IPS-15b (cell line): ENCODE measurements at regions not wholly inside any gene's neighbourhood (a gene's known extent, or its start where the extent isn't known, plus 50 kb on each side); places are given as distances from the start of the nearest gene placed in this dataset.

Source experiments
- H3K27me3 ChIP-seq: one replicate; pipeline ENCODE4 v1.6.1; 2013; ENCODE audit warnings: low read length; ENCODE audit not compliant: control insufficient read depth, insufficient read depth
- H3K36me3 ChIP-seq: one replicate; pipeline ENCODE4 v1.6.1; 2013; ENCODE audit warnings: low read length; ENCODE audit not compliant: control insufficient read depth, insufficient read depth
- H3K4me1 ChIP-seq: one replicate; pipeline ENCODE4 v1.6.1; 2013; ENCODE audit warnings: mild to moderate bottlenecking, low read length; ENCODE audit not compliant: control insufficient read depth, insufficient read depth
- H3K4me3 ChIP-seq: one replicate; pipeline ENCODE4 v1.5.1; 2013; ENCODE audit warnings: low read depth, low read length
- H3K9ac ChIP-seq: one replicate; pipeline ENCODE4 v1.6.1; 2013; ENCODE audit warnings: low read depth, mild to moderate bottlenecking, low read length
- H3K9me3 ChIP-seq: one replicate; pipeline ENCODE4 v1.6.1; 2013; ENCODE audit warnings: mild to moderate bottlenecking, low read length; ENCODE audit not compliant: control insufficient read depth, insufficient read depth

DNA sequence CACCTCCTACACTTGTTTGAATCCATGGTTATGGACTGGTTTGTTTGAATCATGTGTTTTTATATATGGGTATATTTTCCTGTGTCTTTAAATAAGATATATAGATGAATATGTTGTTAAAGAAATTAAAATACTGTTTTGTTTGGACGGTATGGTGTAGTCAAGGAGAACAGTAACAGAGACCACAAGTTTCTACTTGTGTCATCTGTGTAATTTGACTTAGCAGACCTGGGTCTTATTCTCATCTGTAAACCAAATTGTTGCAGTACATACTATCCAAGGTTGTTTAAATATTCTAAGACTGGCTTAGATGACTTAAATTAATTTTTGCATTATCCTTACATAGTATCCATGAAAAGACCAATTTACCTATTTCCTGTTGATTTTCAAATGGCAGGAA is 361.1 kb upstream of the SLITRK1 start:
- H3K36me3 ChIP-seq, result no peaks in the 10 kb centered on the region
- H3K27me3 ChIP-seq, result no peaks in the 10 kb centered on the region
- no peak overlapping the region for H3K9ac ChIP-seq
- H3K4me1 ChIP-seq, result no peaks in the 10 kb centered on the region
- no peaks in the 10 kb centered on the region for H3K9me3 ChIP-seq
- no peak overlapping the region for H3K4me3 ChIP-seq

DNA sequence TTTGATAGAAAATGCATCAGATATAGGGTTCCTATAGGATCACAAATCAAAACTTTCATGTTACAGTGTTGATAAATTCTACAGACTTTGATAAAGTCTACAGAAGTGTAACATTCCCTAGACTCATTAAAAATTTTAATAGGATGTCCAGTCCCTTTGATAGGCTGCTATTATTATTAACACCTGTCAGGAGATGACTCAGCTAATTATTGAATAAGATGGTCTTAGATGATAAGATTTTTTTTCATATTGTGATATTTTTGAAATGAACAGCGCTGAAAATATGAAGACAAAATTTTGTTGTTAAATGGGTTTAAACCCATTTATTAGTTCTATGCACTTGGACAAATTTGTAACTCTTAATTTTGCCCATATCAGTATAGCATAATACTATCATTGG is 356.8 kb upstream of the SLITRK1 start:
- Histone ChIP-seq H3K4me3 (no peak overlapping the region), H3K9me3 (no peaks in the 10 kb centered on the region), H3K9ac (no peak overlapping the region), H3K36me3 (no peaks in the 10 kb centered on the region), H3K27me3 (no peaks in the 10 kb centered on the region), H3K4me1 (no peaks in the 10 kb centered on the region)

- H3K9ac ChIP-seq, result no peak overlapping the region
- H3K4me1 ChIP-seq, result no peaks in the 10 kb centered on the region
- H3K27me3 ChIP-seq, result no peaks in the 10 kb centered on the region
- no peak overlapping the region for H3K4me3 ChIP-seq
- H3K36me3 ChIP-seq, result no peaks in the 10 kb centered on the region
- H3K9me3 ChIP-seq, result no peaks in the 10 kb centered on the region
These were observed 356.1 kb upstream of the SLITRK1 start for GRCh38 chr13:84238381-84238780.

DNA sequence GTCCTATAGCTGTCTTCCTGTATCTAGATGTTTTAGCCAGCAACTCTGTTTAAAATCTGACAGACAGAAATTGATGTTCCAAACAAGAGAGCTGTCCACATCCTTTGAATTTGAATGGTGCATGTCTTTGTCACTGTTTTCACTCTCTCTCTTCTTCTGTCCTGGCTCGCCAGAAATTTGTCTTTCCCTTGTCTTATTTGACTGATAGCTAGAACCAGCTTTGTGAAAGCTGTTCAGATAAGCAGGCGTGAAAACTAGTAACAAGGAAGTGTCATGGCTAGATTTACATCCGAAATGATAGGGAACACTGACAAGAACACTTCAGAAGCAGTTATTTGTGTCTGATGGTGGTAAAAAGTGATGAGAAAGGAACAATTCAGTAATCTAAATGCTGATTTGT is 354.9 kb upstream of the SLITRK1 start:
- Histone ChIP-seq H3K9ac (no peak overlapping the region), H3K9me3 (no peaks in the 10 kb centered on the region), H3K36me3 (no peaks in the 10 kb centered on the region), H3K4me3 (no peak overlapping the region), H3K4me1 (no peaks in the 10 kb centered on the region), H3K27me3 (no peaks in the 10 kb centered on the region)

DNA sequence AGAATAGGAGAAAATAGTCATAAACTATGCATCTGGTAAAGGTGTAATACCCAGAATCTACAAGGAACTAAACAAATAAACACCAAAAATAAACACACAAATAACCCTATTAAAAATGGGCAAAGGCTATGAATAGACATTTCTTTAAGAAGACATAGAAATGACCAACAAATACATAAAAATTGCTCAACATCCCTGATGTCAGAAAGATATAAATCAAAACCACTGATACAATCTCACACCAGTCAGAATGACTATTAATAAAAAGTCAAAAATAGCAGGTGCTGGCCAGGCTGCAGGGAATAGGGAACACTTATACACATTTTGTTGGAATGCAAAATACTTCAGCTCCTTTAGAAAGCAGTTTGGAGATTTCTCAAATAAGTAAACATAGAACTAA is 352.1 kb upstream of the SLITRK1 start:
- H3K27me3 ChIP-seq, result no peaks in the 10 kb centered on the region
- H3K4me3 ChIP-seq, result no peak overlapping the region
- H3K36me3 ChIP-seq, result no peaks in the 10 kb centered on the region
- H3K4me1 ChIP-seq, result no peaks in the 10 kb centered on the region
- H3K9ac ChIP-seq, result no peak overlapping the region
- no peaks in the 10 kb centered on the region for H3K9me3 ChIP-seq

GRCh38 chr13:84230568-84230967 is 348.3 kb upstream of the SLITRK1 start:
- Histone ChIP-seq H3K27me3 (no peaks in the 10 kb centered on the region), H3K4me3 (no peak overlapping the region), H3K9ac (no peak overlapping the region), H3K9me3 (no peaks in the 10 kb centered on the region), H3K4me1 (no peaks in the 10 kb centered on the region), H3K36me3 (no peaks in the 10 kb centered on the region)

- H3K9ac ChIP-seq, result no peak overlapping the region
- H3K27me3 ChIP-seq, result no peaks in the 10 kb centered on the region
These were observed 328.8 kb upstream of the SLITRK1 start for GRCh38 chr13:84211048-84211447.

DNA sequence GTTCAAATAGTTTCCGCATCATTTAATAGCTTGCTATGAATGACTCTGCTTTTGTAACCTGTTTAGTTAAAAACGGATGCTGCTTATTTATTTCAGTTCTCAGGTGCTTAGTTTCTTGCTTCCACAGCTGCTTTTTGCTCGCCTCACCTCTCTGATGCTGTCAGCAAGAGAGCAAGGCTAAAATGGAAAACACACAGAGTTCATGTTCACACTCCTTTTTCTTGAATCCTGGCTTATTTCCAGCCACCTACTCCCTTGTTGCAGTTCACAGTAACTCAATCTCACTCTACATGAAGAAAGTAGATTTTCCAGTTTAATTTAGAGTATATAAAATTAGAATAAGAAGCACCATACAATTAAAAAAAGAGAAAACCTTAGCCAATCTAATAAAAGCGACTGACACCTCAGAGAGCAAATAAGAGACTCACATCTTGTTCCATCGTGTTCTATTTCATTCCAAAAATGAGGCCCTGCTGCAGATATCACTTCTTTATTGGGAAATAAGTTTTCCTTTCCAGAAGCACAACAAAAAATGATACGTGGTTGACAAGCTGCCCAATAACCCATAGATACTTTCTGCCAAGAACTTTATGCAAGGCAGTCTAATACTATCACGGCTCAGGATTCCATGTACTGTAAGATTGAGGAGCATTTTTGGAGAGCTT is 326.1 kb upstream of the SLITRK1 start:
- H3K36me3 ChIP-seq, result no peaks in the 10 kb centered on the region
- H3K4me3 ChIP-seq, result no peak overlapping the region
- no peaks in the 10 kb centered on the region for H3K9me3 ChIP-seq
- H3K27me3 ChIP-seq, result no peaks in the 10 kb centered on the region
- no peak overlapping the region for H3K9ac ChIP-seq
- peaks cover 5% of the 10 kb centered on the region for H3K4me1 ChIP-seq

More at GRCh38 chr13:84211048-84211447, 328.8 kb upstream of the SLITRK1 start:
- H3K9me3 ChIP-seq, result no peaks in the 10 kb centered on the region
- no peaks in the 10 kb centered on the region for H3K36me3 ChIP-seq
- H3K4me1 ChIP-seq, result peaks cover 5% of the 10 kb centered on the region
- no peak overlapping the region for H3K4me3 ChIP-seq

- no peak overlapping the region for H3K4me3 ChIP-seq
- H3K9ac ChIP-seq, result no peak overlapping the region
- H3K9me3 ChIP-seq, result no peaks in the 10 kb centered on the region
- H3K4me1 ChIP-seq, result peaks cover 5% of the 10 kb centered on the region
- H3K27me3 ChIP-seq, result no peaks in the 10 kb centered on the region
- no peaks in the 10 kb centered on the region for H3K36me3 ChIP-seq
These were observed 325.2 kb upstream of the SLITRK1 start for GRCh38 chr13:84207509-84207908.

- H3K4me1 ChIP-seq, result no peaks in the 10 kb centered on the region
- no peak overlapping the region for H3K4me3 ChIP-seq
- H3K27me3 ChIP-seq, result no peaks in the 10 kb centered on the region
- H3K9me3 ChIP-seq, result no peaks in the 10 kb centered on the region
- no peaks in the 10 kb centered on the region for H3K36me3 ChIP-seq
- no peak overlapping the region for H3K9ac ChIP-seq
These were observed 318.7 kb upstream of the SLITRK1 start for GRCh38 chr13:84200971-84201370.

GRCh38 chr13:84192125-84192524 is 309.9 kb upstream of the SLITRK1 start:
- no peak overlapping the region for H3K4me3 ChIP-seq

GRCh38 chr13:84191139-84191538 is 308.9 kb upstream of the SLITRK1 start:
- no peaks in the 10 kb centered on the region for H3K9me3 ChIP-seq
- no peak overlapping the region for H3K4me3 ChIP-seq
- no peaks in the 10 kb centered on the region for H3K4me1 ChIP-seq
- H3K36me3 ChIP-seq, result no peaks in the 10 kb centered on the region
- no peaks in the 10 kb centered on the region for H3K27me3 ChIP-seq
- H3K9ac ChIP-seq, result no peak overlapping the region

More at GRCh38 chr13:84192125-84192524, 309.9 kb upstream of the SLITRK1 start:
- H3K4me1 ChIP-seq, result no peaks in the 10 kb centered on the region
- no peak overlapping the region for H3K9ac ChIP-seq
- H3K9me3 ChIP-seq, result no peaks in the 10 kb centered on the region
- no peaks in the 10 kb centered on the region for H3K27me3 ChIP-seq
- H3K36me3 ChIP-seq, result no peaks in the 10 kb centered on the region
